ENCODE measurements at regions not wholly inside any gene's neighbourhood (a gene's known extent, or its start where the extent isn't known, plus 50 kb on each side); places are given as distances from the start of the nearest gene placed in this dataset.

DNA sequence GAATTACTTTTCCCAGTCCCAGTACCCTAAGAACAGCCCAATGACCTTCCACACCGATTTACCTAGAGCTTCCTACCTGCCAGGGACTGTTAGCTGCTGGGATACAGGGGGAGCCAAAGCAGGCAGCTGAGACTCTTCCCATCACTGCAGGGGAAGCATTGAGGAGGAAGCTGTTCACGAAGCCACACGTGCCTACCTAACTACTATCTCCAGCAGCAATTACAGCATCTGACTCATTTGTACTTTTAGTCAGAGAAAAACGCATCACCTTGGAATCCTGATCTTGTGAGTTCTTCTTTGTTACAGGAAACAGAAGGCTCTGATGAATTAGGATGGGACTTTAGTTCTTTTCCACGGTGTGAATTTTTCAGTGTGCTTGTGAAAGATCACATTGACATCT, 113.7 kb upstream of the DHX40 start:
- no peak overlapping the region for H3K27ac Mint-ChIP-seq
- H3K9me3 Mint-ChIP-seq = no peaks in the 10 kb centered on the region
- no peak for DNase-seq
- H3K4me3 Mint-ChIP-seq = no peak overlapping the region
- H3K27me3 Mint-ChIP-seq = peaks cover 0 to 4% (median 0%) of the 10 kb centered on the region in 3 donors
- H3K4me1 Mint-ChIP-seq = no peaks in the 10 kb centered on the region
- no peak for ATAC-seq (ENCODE audit: low read depth in 2 of 2)
- no peaks in the 10 kb centered on the region for H3K36me3 Mint-ChIP-seq

DNA sequence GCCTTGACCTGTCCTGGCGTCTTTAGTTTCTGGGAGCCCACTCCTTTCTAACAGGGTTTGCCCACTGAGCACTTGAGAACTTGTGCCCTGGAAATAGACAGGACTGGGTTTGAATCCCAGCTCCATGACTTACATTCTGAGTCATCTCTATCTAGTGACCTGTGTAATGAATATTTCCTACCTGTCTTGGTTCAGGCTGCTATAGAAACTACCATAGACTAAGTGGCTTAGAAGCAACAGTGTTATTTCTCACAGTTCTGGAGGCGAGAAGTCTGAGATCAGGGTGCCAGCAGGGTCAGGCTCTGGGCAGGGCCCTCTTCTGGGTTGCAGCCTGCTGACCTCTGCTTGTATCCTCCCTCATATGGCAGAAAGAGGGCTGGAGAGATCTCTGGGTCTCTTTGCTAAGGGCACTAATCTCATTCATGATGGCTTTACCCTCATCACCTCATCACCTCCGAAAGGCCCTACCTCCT, 110.7 kb upstream of the DHX40 start:
- peaks cover 0 to 4% (median 0%) of the 10 kb centered on the region in 3 donors for H3K27me3 Mint-ChIP-seq
- H3K36me3 Mint-ChIP-seq = no peaks in the 10 kb centered on the region
- no peak for DNase-seq
- ATAC-seq (ENCODE audit: low read depth in 2 of 2) = no peak
- no peaks in the 10 kb centered on the region for H3K4me1 Mint-ChIP-seq
- no peak overlapping the region for H3K27ac Mint-ChIP-seq
- H3K4me3 Mint-ChIP-seq = no peak overlapping the region
- no peaks in the 10 kb centered on the region for H3K9me3 Mint-ChIP-seq

DNA sequence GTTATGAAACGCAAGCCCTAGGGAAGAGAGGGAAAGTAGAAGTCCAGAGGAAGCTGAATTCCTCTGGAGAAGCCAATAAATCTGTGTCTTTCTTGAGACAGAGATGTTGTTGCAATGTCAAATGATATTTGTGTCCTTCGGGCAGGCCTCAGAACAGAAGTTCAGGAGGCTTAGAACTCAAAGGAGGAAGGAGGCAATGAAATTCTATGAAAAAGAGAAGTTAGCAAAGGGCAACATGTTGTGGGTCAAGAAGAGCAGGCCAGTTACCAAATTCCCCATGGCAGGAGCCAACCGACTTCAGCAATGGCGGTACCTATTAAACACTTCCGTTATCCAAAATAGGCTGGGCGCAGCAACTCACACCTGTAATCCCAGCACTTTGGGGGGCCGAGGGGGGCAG, 109.0 kb upstream of the DHX40 start:
- Mint-ChIP-seq H3K9me3 (no peaks in the 10 kb centered on the region), H3K4me3 (no peak overlapping the region), H3K27me3 (peaks cover 7 to 11% (median 11%) of the 10 kb centered on the region in 3 donors), H3K4me1 (no peaks in the 10 kb centered on the region), H3K36me3 (no peaks in the 10 kb centered on the region), H3K27ac (peak overlapping the region in 1 of 6 donors; percentile 79)
- ATAC-seq (ENCODE audit: low read depth in 2 of 2) (no peak), DNase-seq (no peak)

DNA sequence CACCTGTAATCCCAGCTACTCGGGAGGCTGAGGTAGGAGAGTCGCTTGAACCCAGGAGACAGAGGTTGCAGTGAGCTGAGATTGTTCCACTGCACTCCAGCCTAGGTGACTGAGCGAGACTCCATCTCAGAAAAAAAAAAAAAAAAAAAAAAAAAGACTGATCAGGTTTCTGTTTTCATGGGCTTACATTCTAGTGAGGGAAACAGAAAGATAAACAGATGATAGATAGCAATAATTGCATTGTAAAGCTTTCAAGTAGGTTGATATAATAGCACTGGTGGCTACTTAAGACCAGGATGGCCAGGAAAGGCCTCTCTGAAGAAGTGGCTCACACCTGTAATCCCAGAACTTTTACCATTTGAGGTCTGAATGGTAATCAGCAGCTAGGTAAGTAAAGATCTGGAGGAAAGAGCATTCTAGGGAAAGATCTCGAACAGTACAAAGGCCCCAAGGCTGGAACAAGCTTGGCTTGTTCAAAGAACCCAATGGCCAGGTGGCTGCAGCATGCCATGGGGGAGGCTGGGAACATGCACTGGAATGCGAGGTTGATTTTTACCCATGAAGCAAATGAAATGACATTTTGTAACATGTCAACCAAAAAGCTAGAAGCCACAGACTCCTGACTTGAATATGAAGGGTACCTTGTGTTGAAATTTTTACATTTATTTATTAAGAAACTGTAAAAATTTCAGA, 108.3 kb upstream of the DHX40 start:
- Mint-ChIP-seq H3K27me3 (peaks cover 7 to 11% (median 11%) of the 10 kb centered on the region in 3 donors), H3K27ac (no peak overlapping the region), H3K9me3 (no peaks in the 10 kb centered on the region), H3K4me3 (no peak overlapping the region), H3K36me3 (no peaks in the 10 kb centered on the region), H3K4me1 (no peaks in the 10 kb centered on the region)
- no peak for ATAC-seq (ENCODE audit: low read depth in 2 of 2)
- DNase-seq = no peak

DNA sequence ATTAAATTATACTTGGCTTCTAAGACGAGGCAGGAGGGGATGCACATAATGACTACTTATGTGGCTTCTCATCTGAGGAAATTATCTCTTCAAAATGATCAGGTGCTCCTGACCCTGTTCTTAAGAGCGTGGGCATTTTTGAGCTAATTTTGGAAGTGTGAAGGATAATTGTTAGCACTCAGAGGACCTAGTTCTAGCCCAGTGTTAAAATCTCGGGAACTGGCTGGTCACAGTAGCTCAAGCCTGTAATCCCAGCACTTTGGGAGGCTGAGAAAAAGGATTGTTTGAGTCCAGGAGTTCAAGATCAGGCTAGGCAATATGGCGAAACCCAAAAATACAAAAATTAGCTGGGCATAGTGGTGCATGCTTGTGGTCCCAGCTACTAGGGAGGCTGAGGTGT, 103.0 kb upstream of the DHX40 start:
- Mint-ChIP-seq H3K36me3 (no peaks in the 10 kb centered on the region), H3K27me3 (peaks cover 7 to 12% (median 11%) of the 10 kb centered on the region in 3 donors), H3K4me3 (no peak overlapping the region), H3K9me3 (no peaks in the 10 kb centered on the region), H3K4me1 (no peaks in the 10 kb centered on the region), H3K27ac (no peak overlapping the region)
- no peak for DNase-seq
- no peak for ATAC-seq (ENCODE audit: low read depth in 2 of 2)

DNA sequence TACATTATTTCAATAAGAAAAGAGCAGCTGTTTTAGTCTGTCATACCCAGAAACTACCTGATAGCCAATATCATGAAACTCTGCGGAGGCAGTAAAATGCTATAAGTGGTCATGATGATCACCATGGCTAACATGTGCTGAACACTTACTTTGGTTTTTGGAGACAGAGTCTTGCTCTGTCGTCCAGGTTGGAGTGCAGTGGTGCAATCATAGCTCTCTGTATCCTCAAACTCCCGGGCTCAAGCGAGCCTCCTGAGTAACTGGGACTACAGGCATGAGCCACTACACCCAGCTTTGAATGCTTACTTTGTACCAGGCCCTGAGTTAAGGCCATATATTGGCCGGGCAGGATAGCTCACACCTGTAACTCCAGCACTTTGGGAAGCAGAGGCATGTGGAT, 101.2 kb upstream of the DHX40 start:
- H3K4me1 Mint-ChIP-seq = no peaks in the 10 kb centered on the region
- no peak overlapping the region for H3K4me3 Mint-ChIP-seq
- no peak overlapping the region for H3K27ac Mint-ChIP-seq
- H3K27me3 Mint-ChIP-seq = peaks cover 7 to 12% (median 11%) of the 10 kb centered on the region in 3 donors
- no peak for DNase-seq
- H3K9me3 Mint-ChIP-seq = no peaks in the 10 kb centered on the region
- H3K36me3 Mint-ChIP-seq = no peaks in the 10 kb centered on the region
- no peak for ATAC-seq (ENCODE audit: low read depth in 2 of 2)

DNA sequence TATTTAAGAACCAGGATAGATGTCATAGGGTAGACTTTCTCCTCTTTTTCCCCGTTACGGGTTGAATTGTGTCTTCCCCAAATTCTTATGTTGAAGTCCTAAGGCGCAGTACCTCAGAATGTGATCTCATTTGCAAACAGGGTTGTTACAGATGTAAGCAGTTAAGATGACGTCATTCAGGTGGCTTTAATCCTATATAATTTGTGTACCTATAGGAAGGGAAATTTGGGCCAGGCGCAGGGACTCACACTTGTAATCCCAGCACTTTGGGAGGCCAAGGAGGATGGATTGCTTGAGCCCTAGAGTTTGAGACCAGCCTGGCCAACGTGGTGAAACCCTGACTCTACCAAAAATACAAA, 99.5 kb upstream of the DHX40 start:
- no peak for DNase-seq
- H3K9me3 Mint-ChIP-seq = no peaks in the 10 kb centered on the region
- no peak for ATAC-seq (ENCODE audit: low read depth in 2 of 2)
- no peaks in the 10 kb centered on the region for H3K4me1 Mint-ChIP-seq
- no peak overlapping the region for H3K27ac Mint-ChIP-seq
- peaks cover 0 to 6% (median under 1%) of the 10 kb centered on the region in 3 donors for H3K27me3 Mint-ChIP-seq
- no peaks in the 10 kb centered on the region for H3K36me3 Mint-ChIP-seq
- H3K4me3 Mint-ChIP-seq = no peak overlapping the region

DNA sequence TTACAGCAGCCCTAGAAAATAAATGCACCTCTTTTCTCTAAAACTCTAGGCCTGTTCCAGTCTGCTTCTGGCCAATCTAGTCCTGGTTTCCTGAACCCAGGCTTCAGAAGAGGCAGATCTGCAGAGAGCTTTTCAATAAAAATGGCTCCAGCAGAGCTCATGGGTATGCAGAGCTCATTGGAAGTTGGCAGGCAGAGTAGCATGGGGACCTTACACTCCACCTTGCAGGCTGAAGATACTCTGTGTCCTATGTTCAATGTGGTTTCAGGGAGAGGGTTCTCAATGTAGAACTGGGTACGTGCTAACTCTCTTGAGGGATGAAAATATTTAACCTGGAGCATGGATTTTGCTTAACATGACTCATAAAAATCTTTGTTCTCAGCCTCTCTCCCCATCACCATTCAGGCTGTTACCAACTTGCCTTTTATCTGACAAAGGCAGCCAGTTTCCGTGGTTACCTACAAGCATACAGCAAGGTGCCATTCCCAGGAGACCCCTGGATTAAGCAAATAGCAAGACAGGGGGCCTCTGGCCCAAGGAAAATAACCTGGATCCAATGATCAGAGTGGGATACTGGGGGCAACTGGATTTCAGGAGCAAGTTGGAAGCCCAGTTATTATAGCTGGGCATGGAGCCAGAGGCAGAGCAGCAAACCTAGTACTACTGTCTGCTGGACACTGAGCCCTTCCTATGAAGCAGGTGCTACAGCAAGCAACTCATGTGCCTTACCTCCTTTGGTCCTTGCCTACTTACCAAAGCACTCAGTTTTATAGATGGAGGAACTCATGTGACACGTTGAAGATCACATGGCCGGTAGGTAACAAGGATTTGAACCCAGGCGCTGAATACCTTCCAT, 98.2 kb upstream of the DHX40 start:
- Mint-ChIP-seq H3K27ac (no peak overlapping the region), H3K27me3 (peaks cover 0 to 6% (median 0%) of the 10 kb centered on the region in 3 donors), H3K4me3 (no peak overlapping the region), H3K4me1 (no peaks in the 10 kb centered on the region), H3K9me3 (no peaks in the 10 kb centered on the region), H3K36me3 (no peaks in the 10 kb centered on the region)
- DNase-seq = no peak
- ATAC-seq (ENCODE audit: low read depth in 2 of 2) = no peak

DNA sequence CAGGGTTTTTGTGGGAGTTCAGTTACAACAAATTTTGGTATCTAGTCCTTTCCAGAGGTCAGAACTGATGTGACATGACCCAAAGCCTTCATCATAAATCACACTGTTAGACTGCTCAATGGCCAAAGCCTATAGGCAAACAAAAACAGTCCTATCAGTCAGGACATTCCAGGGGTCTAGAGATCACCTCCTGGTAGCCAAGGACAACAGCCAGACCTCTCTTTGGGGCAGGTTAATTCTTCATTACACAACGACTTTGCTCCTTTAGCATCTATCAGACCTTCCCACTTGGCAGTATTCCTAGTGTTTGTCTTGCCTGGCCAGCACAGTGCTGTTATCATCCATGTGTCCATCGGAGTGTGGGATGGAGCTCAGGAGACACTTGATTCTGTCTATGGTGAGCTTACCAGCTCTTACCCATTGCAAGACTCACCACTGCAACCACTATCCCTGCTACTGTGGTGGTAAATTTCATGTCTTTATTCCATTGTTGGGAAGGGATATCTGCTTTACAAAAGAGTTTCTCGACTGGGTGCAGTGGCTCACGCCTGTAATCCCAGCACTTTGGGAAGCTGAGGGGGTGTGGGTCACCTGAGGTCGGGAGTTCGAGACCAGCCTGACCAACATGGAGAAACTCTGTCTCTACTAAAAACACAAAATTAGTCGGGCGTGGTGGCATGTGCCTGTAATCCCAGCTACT, 95.5 kb upstream of the DHX40 start:
- no peaks in the 10 kb centered on the region for H3K36me3 Mint-ChIP-seq
- peaks cover 0 to 6% (median 4%) of the 10 kb centered on the region in 3 donors for H3K27me3 Mint-ChIP-seq
- H3K4me1 Mint-ChIP-seq = no peaks in the 10 kb centered on the region
- H3K27ac Mint-ChIP-seq = no peak overlapping the region
- H3K4me3 Mint-ChIP-seq = no peak overlapping the region
- ATAC-seq (ENCODE audit: low read depth in 2 of 2) (no peak), DNase-seq (no peak)
- no peaks in the 10 kb centered on the region for H3K9me3 Mint-ChIP-seq

DNA sequence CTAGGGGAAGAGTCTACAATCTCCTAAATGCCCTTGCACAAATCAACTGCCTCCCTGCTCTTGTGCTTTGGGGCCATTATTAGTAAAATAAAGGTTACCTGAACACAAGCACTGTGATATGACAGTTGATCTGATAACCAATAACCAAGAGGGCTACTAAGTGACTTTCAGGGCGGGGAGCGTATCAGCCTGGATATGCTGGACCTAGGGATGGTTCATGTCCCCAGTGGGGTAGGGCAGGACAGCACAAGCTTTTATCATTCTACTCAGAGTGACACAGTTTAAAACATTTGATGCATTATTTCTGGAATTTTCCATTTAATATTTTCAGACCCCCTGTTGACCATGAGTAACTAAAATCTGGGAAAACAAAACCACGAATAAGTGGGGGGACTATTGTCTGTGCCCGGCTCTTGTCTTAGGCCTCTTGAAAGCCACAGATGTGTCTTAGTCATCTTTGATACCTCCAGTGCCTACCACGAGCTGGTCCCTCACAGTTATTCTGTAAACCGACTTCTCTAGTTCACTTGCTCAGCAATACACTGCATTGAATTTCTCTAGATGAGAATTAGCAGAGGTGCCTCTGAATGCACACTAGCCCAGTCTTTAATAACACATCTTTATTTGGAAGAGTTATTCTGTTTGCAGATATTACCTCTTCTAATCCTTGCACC, 94.6 kb upstream of the DHX40 start:
- Mint-ChIP-seq H3K27ac (peak overlapping the region in 1 of 6 donors; percentile 28), H3K36me3 (no peaks in the 10 kb centered on the region), H3K4me1 (no peaks in the 10 kb centered on the region), H3K9me3 (no peaks in the 10 kb centered on the region), H3K4me3 (no peak overlapping the region), H3K27me3 (peaks cover 0 to 4% (median under 1%) of the 10 kb centered on the region in 3 donors)
- DNase-seq (no peak), ATAC-seq (ENCODE audit: low read depth in 2 of 2) (no peak)

DNA sequence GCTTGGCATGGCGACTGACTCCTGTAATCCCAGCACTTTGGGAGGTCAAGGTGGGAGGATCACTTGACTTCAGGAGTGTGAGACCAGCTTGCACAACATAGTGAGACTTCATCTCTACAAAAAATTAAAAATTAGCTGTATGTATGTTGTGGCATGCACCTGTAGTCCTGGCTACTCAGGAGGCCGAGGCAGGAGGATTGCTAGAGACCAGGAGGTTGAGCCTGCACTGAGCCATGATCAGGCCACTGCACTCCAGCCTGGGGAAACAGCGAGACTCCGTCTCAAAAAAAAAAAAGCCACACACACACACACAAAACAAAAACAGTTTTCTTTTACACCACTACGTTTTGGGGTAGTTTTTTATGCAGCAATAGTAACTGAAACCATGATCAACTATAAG, 89.0 kb upstream of the DHX40 start:
- H3K9me3 Mint-ChIP-seq = no peaks in the 10 kb centered on the region

DNA sequence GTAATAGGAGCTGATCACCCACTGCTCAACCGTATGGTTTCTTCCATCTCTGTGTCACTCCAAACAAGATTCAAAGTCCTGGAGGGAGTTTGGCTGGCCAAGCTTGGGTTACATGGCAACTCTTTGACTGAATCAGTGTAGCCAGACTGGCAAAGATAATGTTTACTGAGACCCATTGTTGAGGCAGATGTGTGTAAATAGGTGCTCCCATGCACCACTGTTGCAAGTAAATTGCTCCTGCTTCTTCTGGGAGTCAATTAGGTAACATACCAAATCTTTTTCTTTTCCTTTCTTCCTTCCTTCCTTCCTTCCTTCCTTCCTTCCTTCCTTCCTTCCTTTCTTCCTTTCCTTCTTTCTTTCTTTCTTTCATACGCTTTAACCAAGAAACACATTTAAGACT, 86.3 kb upstream of the DHX40 start:
- H3K27ac Mint-ChIP-seq = no peak overlapping the region
- DNase-seq (no peak), ATAC-seq (ENCODE audit: low read depth in 2 of 2) (no peak)
- no peak overlapping the region for H3K4me3 Mint-ChIP-seq
- H3K9me3 Mint-ChIP-seq = peaks cover 0 to 4% (median 0%) of the 10 kb centered on the region in 7 donors
- peaks cover 8 to 16% (median 15%) of the 10 kb centered on the region in 3 donors for H3K27me3 Mint-ChIP-seq
- peaks cover 0 to 6% (median 0%) of the 10 kb centered on the region in 3 donors for H3K4me1 Mint-ChIP-seq
- no peaks in the 10 kb centered on the region for H3K36me3 Mint-ChIP-seq

More for the DNA sequence above, 89.0 kb upstream of the DHX40 start:
- Mint-ChIP-seq H3K27ac (no peak overlapping the region), H3K27me3 (peaks cover 6 to 8% (median 8%) of the 10 kb centered on the region in 3 donors), H3K4me1 (no peaks in the 10 kb centered on the region), H3K36me3 (no peaks in the 10 kb centered on the region), H3K4me3 (peak overlapping the region in 1 of 8 donors; percentile 52)
- DNase-seq (no peak), ATAC-seq (ENCODE audit: low read depth in 2 of 2) (no peak)

DNA sequence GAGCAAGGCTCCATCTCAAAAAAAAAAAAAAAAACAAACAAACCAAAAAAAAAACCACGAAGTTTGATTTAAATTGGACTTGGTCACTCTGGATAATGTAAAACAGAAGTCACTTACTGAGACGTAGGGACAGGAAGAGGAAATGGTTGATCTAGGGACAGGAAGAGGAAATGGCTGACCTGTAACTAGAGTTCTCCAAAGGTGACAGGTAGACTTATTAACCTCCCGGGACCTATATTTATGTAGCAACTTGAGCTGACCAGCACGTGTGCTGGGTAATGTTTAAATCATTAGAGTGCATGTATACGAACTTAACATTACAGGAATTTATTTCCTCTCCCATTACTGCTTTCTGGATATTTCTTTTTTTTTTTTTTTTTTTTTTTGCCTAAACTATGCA, 81.5 kb upstream of the DHX40 start:
- Mint-ChIP-seq H3K27ac (no peak overlapping the region), H3K9me3 (peaks cover 0 to 4% (median 0%) of the 10 kb centered on the region in 7 donors), H3K27me3 (peaks cover 8 to 22% (median 15%) of the 10 kb centered on the region in 3 donors), H3K4me1 (peaks cover 0 to 6% (median 0%) of the 10 kb centered on the region in 3 donors), H3K4me3 (peak overlapping the region in 1 of 8 donors; percentile 32), H3K36me3 (no peaks in the 10 kb centered on the region)
- ATAC-seq (ENCODE audit: low read depth in 2 of 2) (no peak), DNase-seq (no peak)

Measured in naive B cell (primary cell).